ENCODE measurements at regions not wholly inside any gene's neighbourhood (a gene's known extent, or its start where the extent isn't known, plus 50 kb on each side); places are given as distances from the start of the nearest gene placed in this dataset.

GRCh38 chr14:34222867-34223266 is 239.2 kb downstream of the SPTSSA start:
- TF ChIP-seq CTCF (IDR thresholded peaks at IDR 0.05), result no peak
- no peak for TF ChIP-seq MAX (CRISPR knock-in tag; IDR thresholded peaks at IDR 0.05)
